NT2/D1 (cell line): ENCODE measurements at regions not wholly inside any gene's neighbourhood (a gene's known extent, or its start where the extent isn't known, plus 50 kb on each side); places are given as distances from the start of the nearest gene placed in this dataset.

Experiments
- SUZ12 ChIP-seq: IDR thresholded peaks from 2 replicates; pipeline ENCODE4 v1.6.1; 2011; ENCODE audit not compliant: insufficient read length, insufficient read depth; ENCODE audit errors: extremely low read depth
- YY1 ChIP-seq: IDR thresholded peaks from 2 replicates; pipeline ENCODE4 v1.6.1; 2011; ENCODE audit not compliant: insufficient read length, insufficient read depth

DNA sequence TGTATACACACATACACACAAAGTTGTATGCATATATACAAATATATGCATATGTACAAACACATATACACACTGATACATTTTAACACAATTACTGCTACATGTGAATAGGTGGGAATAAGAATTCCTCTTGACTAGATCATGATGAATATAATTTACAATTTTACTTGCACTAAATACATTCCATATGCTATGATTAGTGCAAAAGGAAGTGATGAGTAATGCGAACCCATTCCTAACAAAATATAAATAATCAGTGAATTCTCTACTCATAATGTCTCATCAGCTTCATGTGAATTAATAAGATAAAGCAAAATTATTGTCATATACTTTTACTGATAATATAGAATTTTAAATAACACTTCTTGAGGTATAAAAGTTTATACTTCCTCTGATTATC is 1077.3 kb upstream of the PCDH10 start:
- TF ChIP-seq YY1 (no peak), SUZ12 (no peak)
